ENCODE measurements at regions not wholly inside any gene's neighbourhood (a gene's known extent, or its start where the extent isn't known, plus 50 kb on each side); places are given as distances from the start of the nearest gene placed in this dataset.

DNA sequence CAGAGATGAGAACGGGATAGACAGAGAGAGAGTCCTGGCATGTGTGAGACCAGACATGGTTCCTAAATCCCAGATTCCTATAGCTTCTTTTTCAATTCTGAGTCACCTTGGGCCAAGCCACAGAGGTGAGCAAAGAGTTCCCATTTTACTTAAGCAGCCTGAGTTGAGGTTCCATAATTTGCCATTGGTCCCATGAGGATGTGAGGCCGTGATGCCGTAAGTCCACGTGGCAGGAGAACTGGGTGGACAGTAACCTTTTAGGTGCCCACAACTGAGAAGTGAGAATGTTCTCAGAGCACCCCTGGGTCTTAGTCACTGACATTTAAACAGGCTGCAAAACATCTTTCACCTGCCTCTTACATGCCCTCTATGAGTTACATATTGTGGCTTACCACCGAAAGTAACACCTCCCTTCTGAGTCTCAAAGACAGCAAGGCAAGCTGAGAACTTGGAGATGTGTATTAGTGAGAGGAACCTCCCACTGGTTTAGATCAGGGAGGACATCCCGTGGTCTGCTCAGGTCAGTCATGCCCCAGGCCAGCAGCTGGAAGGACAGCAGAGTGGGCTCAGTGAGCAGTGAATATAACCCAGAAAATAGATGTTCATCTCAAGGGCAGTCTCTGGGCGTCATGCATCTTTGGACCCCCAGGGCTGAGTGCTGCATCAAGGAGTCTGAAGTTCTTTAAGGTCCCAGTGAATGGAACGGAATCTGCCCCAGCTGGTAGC is 127.9 kb upstream of the LGALSL start:
- no peaks in the 10 kb centered on the region for H3K27me3 ChIP-seq (replicated peaks; ENCODE audit: control insufficient read depth, insufficient read depth, low read length)
- H3K4me3 ChIP-seq (replicated peaks; ENCODE audit: low read depth, low read length) = peak overlapping the region; percentile 29; the same call in 1 of the 2 replicates
- TF ChIP-seq, protein P1, sequence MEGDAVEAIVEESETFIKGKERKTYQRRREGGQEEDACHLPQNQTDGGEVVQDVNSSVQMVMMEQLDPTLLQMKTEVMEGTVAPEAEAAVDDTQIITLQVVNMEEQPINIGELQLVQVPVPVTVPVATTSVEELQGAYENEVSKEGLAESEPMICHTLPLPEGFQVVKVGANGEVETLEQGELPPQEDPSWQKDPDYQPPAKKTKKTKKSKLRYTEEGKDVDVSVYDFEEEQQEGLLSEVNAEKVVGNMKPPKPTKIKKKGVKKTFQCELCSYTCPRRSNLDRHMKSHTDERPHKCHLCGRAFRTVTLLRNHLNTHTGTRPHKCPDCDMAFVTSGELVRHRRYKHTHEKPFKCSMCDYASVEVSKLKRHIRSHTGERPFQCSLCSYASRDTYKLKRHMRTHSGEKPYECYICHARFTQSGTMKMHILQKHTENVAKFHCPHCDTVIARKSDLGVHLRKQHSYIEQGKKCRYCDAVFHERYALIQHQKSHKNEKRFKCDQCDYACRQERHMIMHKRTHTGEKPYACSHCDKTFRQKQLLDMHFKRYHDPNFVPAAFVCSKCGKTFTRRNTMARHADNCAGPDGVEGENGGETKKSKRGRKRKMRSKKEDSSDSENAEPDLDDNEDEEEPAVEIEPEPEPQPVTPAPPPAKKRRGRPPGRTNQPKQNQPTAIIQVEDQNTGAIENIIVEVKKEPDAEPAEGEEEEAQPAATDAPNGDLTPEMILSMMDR (IDR thresholded peaks at IDR 0.05; ENCODE audit: insufficient read depth, low read length, poor library complexity, severe bottlenecking) = no peak
- no peaks in the 10 kb centered on the region for H3K36me3 ChIP-seq (ENCODE audit: control insufficient read depth, insufficient read depth, low read length)
- DNase-seq (ENCODE audit: extremely low read depth, insufficient read length) = peak; percentile 82

DNA sequence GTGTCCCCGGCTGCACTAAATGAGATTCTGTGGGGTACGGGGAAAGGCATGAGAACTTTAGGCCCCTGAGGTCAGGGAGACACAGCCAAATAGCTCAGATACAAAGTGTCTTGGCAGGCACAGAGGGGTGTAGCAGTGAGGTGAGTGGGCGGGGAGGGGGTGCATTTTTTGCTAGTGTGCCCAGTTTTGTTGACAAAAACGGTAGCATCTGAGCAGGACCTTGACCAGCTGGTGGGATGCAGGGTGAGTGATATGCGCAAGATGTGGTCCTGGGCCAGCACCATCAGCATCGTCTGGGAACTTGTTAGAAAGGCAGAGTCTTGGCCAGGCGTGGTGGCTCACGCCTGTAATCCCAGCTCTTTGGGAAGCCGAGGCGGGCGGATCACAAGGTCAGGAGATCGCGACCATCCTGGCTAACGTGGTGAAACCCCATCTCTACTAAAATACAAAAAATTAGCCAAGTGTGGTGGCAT is 127.3 kb upstream of the LGALSL start:
- no peaks in the 10 kb centered on the region for H3K36me3 ChIP-seq (ENCODE audit: control insufficient read depth, insufficient read depth, low read length)
- TF ChIP-seq, protein P1 (IDR thresholded peaks at IDR 0.05; ENCODE audit: insufficient read depth, low read length, poor library complexity, severe bottlenecking) = no peak
- H3K27me3 ChIP-seq (replicated peaks; ENCODE audit: control insufficient read depth, insufficient read depth, low read length) = no peaks in the 10 kb centered on the region
- peak overlapping the region; percentile 29; the same call in 1 of the 2 replicates for H3K4me3 ChIP-seq (replicated peaks; ENCODE audit: low read depth, low read length)
- no peak for DNase-seq (ENCODE audit: extremely low read depth, insufficient read length)

DNA sequence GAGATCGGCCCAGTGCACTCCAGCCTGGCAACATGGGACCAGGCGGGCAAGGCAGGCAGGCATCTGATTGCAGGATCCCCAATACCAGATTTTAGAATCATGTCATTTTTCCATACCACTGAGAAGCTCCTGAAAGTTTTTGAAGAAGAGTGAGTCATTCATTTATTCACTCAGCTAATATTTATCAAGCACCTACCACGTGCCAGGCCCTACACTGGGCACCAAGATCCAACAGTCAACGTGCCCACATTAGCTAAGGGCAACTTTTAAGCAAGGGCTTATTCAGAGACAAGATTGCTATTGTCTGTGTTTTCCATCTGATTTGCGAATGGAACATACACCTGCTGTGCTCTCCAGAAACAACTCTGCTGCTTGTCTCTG is 126.8 kb upstream of the LGALSL start:
- no peak for DNase-seq (ENCODE audit: extremely low read depth, insufficient read length)
- TF ChIP-seq, protein P1 (IDR thresholded peaks at IDR 0.05; ENCODE audit: insufficient read depth, low read length, poor library complexity, severe bottlenecking) = no peak
- no peaks in the 10 kb centered on the region for H3K27me3 ChIP-seq (replicated peaks; ENCODE audit: control insufficient read depth, insufficient read depth, low read length)
- H3K36me3 ChIP-seq (ENCODE audit: control insufficient read depth, insufficient read depth, low read length) = no peaks in the 10 kb centered on the region
- 0 out of 2 replicates have a peak overlapping the region, but pooled peaks have one; percentile 14 for H3K4me3 ChIP-seq (replicated peaks; ENCODE audit: low read depth, low read length)

DNA sequence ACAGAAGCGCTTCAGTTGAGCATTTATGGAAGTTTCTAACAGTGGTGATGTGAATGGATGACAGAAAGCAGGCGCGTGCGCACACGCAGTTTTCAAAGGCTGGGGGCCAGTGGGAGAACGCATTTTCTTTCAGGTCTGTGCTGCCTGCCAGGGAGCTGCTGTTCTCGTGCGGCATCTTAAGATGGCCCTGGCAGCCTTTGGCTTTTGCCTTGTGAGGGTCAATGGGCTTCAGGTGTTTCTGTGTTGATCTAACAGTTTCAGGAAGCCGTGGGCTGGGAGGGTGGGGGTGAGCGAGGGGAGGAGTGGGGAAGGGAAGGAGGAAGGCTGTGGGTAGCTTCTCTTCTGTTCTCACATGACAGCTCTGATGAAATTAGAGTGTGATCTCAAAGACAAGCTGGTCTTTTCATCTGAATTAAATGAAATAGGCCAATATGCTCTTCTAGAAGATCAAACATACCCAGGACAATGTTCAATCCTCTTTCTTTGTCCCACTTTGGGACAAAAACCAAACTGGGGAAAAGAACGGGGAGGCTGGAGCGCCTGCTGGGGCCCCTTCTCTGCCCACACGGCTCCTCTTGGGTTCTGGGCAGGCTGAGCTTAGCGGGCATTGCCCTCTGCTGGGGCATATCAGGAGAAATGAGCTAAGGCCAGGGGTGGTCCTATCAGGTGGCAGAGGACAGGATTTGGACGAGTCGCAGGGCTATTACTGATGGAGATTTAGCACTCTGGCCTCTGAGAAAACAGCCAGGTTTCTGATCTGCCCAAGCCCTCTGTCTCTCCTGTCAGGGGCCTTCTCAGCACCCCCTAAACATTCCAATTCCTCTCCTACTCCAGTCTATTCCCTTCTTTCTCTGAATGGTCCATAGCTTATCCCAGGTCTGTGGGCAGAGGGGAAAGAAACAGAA is 126.2 kb upstream of the LGALSL start:
- H3K4me3 ChIP-seq (replicated peaks; ENCODE audit: low read depth, low read length) = 0 out of 2 replicates have a peak overlapping the region, but pooled peaks have one; percentile 14
- peak; percentile 75 for DNase-seq (ENCODE audit: extremely low read depth, insufficient read length)
- TF ChIP-seq, protein P1 (IDR thresholded peaks at IDR 0.05; ENCODE audit: insufficient read depth, low read length, poor library complexity, severe bottlenecking) = peak; percentile 45
- no peaks in the 10 kb centered on the region for H3K36me3 ChIP-seq (ENCODE audit: control insufficient read depth, insufficient read depth, low read length)
- no peaks in the 10 kb centered on the region for H3K27me3 ChIP-seq (replicated peaks; ENCODE audit: control insufficient read depth, insufficient read depth, low read length)

DNA sequence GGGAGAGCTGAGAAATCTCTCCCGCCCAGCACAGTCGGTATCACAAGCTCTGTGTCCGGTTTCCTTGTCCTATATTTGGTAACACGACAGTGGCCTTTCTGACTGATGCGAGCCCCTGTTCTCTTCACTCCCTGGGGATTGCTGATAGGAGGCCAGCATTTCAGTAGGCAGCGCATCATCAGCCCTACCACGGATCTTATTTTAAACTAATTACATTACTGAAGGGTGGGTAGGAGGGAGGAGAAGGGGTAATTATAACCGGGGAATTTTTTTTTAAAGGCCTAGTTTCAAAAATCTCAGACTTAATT is 125.6 kb upstream of the LGALSL start:
- peak; percentile 32 for DNase-seq (ENCODE audit: extremely low read depth, insufficient read length)
- H3K36me3 ChIP-seq (ENCODE audit: control insufficient read depth, insufficient read depth, low read length) = no peaks in the 10 kb centered on the region
- no peaks in the 10 kb centered on the region for H3K27me3 ChIP-seq (replicated peaks; ENCODE audit: control insufficient read depth, insufficient read depth, low read length)
- no peak overlapping the region for H3K4me3 ChIP-seq (replicated peaks; ENCODE audit: low read depth, low read length)
- TF ChIP-seq, protein P1 (IDR thresholded peaks at IDR 0.05; ENCODE audit: insufficient read depth, low read length, poor library complexity, severe bottlenecking) = no peak

All from GM06990 (cell line).